ENCODE measurements at regions not wholly inside any gene's neighbourhood (a gene's known extent, or its start where the extent isn't known, plus 50 kb on each side); places are given as distances from the start of the nearest gene placed in this dataset.

- Histone ChIP-seq H3K27me3 (no peaks in the 10 kb centered on the region), H3K36me3 (no peaks in the 10 kb centered on the region), H3K27ac (no peak overlapping the region), H3K9ac (ENCODE audit: low read depth in 2 of 2, low read length in 2 of 2) (no peak overlapping the region), H3K9me3 (no peaks in the 10 kb centered on the region), H3K4me3 (no peak overlapping the region), H3K4me1 (no peaks in the 10 kb centered on the region)
- DNase-seq = no peak
- TF ChIP-seq CTCF (IDR thresholded peaks at IDR 0.05) = no peak
- intact Hi-C loops (cut with DNase I) = no loop called here
These were observed 1090.2 kb downstream of the BCL11B start for GRCh38 chr14:98181768-98182167.

DNA sequence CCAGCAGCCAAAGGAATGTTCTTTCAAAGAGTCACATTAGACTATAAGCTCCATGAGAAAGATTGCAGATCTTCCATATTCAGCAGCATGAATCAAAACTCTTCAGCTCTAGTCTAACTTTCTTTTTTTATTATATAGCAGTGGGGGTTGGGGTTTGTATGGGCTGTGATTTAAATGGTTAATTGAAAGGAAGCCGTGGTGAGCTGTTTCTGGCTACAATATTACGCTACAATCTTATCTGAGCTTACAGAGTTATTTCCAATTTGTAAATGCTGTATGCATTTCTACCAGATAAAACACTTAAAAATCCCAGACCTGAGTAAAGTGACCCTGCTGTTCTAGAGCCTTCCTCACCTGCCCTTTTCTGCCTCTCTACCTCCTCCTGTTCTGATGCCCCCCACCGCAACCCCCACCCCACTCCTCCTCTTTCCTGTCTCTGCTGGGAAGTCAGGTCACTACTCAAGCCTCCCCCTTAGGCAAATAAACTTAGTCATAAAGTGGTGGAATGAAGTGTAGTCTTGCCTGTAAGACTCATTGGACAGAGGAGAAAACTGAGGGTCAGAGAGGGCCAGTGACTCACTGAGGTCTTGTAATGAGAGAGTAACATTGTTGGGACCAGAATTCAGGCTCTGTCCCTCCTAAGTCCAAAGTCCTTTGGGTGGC, 1089.5 kb downstream of the BCL11B start:
- intact Hi-C loops (cut with DNase I) = no loop called here
- Histone ChIP-seq H3K36me3 (no peaks in the 10 kb centered on the region), H3K4me1 (no peaks in the 10 kb centered on the region), H3K9ac (ENCODE audit: low read depth in 2 of 2, low read length in 2 of 2) (no peak overlapping the region), H3K4me3 (no peak overlapping the region), H3K27me3 (no peaks in the 10 kb centered on the region), H3K27ac (no peak overlapping the region), H3K9me3 (no peaks in the 10 kb centered on the region)
- no peak for TF ChIP-seq CTCF (IDR thresholded peaks at IDR 0.05)
- no peak for DNase-seq

DNA sequence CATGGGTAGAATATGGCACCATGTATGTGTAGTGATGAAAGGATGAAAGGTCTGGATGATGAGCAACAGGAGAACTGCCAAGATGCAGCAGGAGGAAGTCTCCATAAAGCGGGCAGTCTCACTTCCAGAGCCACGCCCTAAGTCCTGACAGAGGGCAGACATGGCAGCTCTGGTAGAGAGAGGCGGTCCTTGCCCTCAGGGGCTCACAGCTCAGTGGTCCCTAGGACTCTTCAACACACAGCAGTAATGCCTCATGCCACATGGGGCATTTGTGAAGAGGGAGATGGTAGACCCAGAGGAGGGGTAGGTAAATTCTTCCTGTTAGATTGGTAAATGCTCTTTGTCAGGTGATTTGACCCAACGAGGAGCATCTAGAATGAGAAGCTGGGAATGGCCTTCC, 1088.4 kb downstream of the BCL11B start:
- H3K9ac ChIP-seq (ENCODE audit: low read depth in 2 of 2, low read length in 2 of 2) = no peak overlapping the region
- H3K4me1 ChIP-seq = no peaks in the 10 kb centered on the region
- no peak overlapping the region for H3K4me3 ChIP-seq
- intact Hi-C loops (cut with DNase I) = no loop called here
- no peak for DNase-seq
- TF ChIP-seq CTCF (IDR thresholded peaks at IDR 0.05) = no peak
- H3K27ac ChIP-seq = no peak overlapping the region
- H3K27me3 ChIP-seq = no peaks in the 10 kb centered on the region
- no peaks in the 10 kb centered on the region for H3K36me3 ChIP-seq
- no peaks in the 10 kb centered on the region for H3K9me3 ChIP-seq

GRCh38 chr14:98184457-98184856, 1087.5 kb downstream of the BCL11B start:
- no peaks in the 10 kb centered on the region for H3K4me1 ChIP-seq
- TF ChIP-seq CTCF (IDR thresholded peaks at IDR 0.05) = no peak
- no peak for DNase-seq
- no peak overlapping the region for H3K27ac ChIP-seq
- no peaks in the 10 kb centered on the region for H3K36me3 ChIP-seq
- no peaks in the 10 kb centered on the region for H3K9me3 ChIP-seq
- intact Hi-C loops (cut with DNase I) = no loop called here
- H3K27me3 ChIP-seq = no peaks in the 10 kb centered on the region
- no peak overlapping the region for H3K4me3 ChIP-seq
- no peak overlapping the region for H3K9ac ChIP-seq (ENCODE audit: low read depth in 2 of 2, low read length in 2 of 2)

DNA sequence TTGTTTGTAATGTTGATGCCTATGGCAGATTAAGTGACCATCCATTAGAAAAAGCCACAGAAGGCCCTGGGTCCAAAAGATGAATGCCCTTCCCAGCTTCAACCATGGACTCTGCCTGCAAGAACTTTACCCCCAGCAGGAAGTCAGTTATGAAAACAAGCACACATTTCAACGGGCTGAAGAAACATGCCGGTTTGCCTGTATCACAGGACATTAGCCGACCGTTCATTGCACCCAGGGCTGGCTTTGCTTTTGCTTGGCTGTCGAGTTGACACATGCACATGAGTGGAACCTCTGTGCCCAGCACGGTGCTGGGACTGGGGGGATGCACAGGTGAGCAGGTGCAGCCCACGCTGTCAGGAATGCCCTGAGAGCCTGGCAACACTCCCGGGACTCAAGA, 1087.0 kb downstream of the BCL11B start:
- Histone ChIP-seq H3K27me3 (no peaks in the 10 kb centered on the region), H3K27ac (no peak overlapping the region), H3K36me3 (no peaks in the 10 kb centered on the region), H3K9ac (ENCODE audit: low read depth in 2 of 2, low read length in 2 of 2) (no peak overlapping the region), H3K9me3 (no peaks in the 10 kb centered on the region), H3K4me3 (no peak overlapping the region), H3K4me1 (no peaks in the 10 kb centered on the region)
- DNase-seq = no peak
- TF ChIP-seq CTCF (IDR thresholded peaks at IDR 0.05) = no peak
- intact Hi-C loops (cut with DNase I) = no loop called here

All from colonic mucosa (tissue), 4 donors.